Endothelial cell (in vitro differentiated cells): ENCODE measurements at regions not wholly inside any gene's neighbourhood (a gene's known extent, or its start where the extent isn't known, plus 50 kb on each side); places are given as distances from the start of the nearest gene placed in this dataset.

Experiments
- DNase-seq: peaks from one replicate; pipeline ENCODE4 v3.0.0; 2021; ENCODE audit warnings: low spot score
- H3K27ac Mint-ChIP-seq: one replicate; pipeline ENCODE4 v1.8.0; 2021; ENCODE audit warnings: mixed read lengths, inconsistent platforms; ENCODE audit not compliant: unreplicated experiment
- H3K27me3 Mint-ChIP-seq: one replicate; pipeline ENCODE4 v1.8.0; 2021; ENCODE audit warnings: mild to moderate bottlenecking, moderate library complexity, mixed read lengths, inconsistent platforms; ENCODE audit not compliant: unreplicated experiment
- H3K36me3 Mint-ChIP-seq: one replicate; pipeline ENCODE4 v1.8.0; 2021; ENCODE audit warnings: mild to moderate bottlenecking, low read depth, mixed read lengths, inconsistent platforms; ENCODE audit not compliant: unreplicated experiment
- H3K4me1 Mint-ChIP-seq: one replicate; pipeline ENCODE4 v1.8.0; 2021; ENCODE audit warnings: mild to moderate bottlenecking, mixed read lengths, inconsistent platforms; ENCODE audit not compliant: unreplicated experiment
- H3K4me3 Mint-ChIP-seq: one replicate; pipeline ENCODE4 v1.8.0; 2021; ENCODE audit warnings: mild to moderate bottlenecking, mixed read lengths, inconsistent platforms; ENCODE audit not compliant: unreplicated experiment
- H3K9me3 Mint-ChIP-seq: one replicate; pipeline ENCODE4 v1.8.0; 2021; ENCODE audit warnings: mixed read lengths, inconsistent platforms; ENCODE audit not compliant: unreplicated experiment
- TF ChIP-seq, protein P1 (sequence below): fragments of 200-600 bp; sonication (generic); IDR thresholded peaks from one replicate; pipeline ENCODE4 v1.5.0; 2021; ENCODE audit warnings: antibody characterized with exemption; ENCODE audit not compliant: unreplicated experiment

DNA sequence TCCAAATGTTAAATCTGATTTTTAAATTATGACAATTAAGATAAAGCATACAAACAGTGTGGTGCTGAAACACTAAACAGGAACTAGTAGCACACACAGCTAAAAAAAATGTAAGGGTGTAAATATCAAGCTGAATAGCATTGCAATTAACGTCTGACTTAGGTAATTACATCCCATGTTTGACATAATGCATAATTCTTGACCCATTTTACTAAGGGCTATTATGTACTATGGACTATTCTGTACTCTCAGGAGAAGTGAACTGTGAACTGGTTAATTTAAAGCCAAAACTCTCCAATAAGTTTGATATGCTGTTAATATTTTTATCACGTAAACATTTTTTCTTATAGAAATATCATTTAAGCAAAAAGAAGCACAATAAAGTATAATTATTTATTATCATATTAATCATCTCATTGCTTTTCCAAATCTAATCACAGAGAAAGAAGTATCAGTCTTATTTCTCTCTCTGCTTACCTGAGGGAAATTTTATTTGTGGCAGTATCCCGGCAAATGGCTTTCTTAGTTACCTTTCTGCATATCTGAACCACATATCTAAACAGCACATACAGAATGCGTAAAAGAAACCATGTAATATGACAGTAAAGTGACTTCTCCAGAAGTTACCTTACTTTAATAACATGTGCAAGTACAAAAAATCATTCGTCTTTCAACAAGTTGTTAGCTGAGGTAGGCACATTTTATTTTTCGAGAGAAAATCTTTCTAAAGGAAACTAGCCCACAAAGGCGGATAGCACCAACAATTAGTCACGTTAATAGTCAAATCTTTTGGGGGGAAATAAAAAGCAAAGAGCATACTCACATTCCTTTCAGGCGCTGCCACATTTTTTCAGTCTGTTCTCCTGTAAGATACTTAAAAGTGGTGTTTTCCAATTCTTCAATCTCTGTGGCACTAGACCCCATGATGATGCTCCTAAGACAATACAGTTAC lies 94.9 kb upstream of the PDE1A start:
- peak overlapping the region; percentile 99 for H3K27ac Mint-ChIP-seq
- TF ChIP-seq, protein P1, sequence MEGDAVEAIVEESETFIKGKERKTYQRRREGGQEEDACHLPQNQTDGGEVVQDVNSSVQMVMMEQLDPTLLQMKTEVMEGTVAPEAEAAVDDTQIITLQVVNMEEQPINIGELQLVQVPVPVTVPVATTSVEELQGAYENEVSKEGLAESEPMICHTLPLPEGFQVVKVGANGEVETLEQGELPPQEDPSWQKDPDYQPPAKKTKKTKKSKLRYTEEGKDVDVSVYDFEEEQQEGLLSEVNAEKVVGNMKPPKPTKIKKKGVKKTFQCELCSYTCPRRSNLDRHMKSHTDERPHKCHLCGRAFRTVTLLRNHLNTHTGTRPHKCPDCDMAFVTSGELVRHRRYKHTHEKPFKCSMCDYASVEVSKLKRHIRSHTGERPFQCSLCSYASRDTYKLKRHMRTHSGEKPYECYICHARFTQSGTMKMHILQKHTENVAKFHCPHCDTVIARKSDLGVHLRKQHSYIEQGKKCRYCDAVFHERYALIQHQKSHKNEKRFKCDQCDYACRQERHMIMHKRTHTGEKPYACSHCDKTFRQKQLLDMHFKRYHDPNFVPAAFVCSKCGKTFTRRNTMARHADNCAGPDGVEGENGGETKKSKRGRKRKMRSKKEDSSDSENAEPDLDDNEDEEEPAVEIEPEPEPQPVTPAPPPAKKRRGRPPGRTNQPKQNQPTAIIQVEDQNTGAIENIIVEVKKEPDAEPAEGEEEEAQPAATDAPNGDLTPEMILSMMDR = no peak
- peaks cover 7% of the 10 kb centered on the region for H3K27me3 Mint-ChIP-seq
- DNase-seq = no peak
- H3K4me1 Mint-ChIP-seq = peaks cover 19% of the 10 kb centered on the region
- peak overlapping the region; percentile 87 for H3K4me3 Mint-ChIP-seq
- no peaks in the 10 kb centered on the region for H3K36me3 Mint-ChIP-seq
- H3K9me3 Mint-ChIP-seq = no peaks in the 10 kb centered on the region

DNA sequence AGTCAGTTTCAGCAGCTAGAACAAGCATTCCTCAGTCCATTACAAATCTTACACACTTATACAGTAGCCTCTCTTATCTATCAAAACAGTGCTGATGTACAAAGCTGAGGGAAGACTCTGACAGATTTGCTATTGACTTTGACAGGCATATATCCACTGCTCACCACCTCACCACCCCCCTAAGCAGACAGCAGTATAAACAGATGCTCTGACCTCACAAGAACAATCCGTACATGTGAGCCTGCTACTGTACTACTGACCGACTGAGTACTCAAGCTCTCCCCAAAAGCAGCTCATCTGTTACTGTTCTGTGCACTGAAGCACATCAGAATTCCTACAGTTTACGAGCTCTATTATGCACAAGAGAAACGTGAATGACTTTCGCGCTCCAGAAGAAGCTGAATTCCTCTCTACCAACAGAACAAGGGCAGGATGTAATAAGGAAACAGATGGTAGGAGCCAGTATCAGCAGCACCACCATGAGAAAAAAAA lies 95.6 kb upstream of the PDE1A start:
- Mint-ChIP-seq H3K9me3 (no peaks in the 10 kb centered on the region), H3K4me1 (peaks cover 19% of the 10 kb centered on the region), H3K27me3 (peaks cover 7% of the 10 kb centered on the region), H3K27ac (peak overlapping the region; percentile 99), H3K36me3 (no peaks in the 10 kb centered on the region), H3K4me3 (peak overlapping the region; percentile 87)
- TF ChIP-seq, protein P1 = no peak
- DNase-seq = peak; percentile 28

DNA sequence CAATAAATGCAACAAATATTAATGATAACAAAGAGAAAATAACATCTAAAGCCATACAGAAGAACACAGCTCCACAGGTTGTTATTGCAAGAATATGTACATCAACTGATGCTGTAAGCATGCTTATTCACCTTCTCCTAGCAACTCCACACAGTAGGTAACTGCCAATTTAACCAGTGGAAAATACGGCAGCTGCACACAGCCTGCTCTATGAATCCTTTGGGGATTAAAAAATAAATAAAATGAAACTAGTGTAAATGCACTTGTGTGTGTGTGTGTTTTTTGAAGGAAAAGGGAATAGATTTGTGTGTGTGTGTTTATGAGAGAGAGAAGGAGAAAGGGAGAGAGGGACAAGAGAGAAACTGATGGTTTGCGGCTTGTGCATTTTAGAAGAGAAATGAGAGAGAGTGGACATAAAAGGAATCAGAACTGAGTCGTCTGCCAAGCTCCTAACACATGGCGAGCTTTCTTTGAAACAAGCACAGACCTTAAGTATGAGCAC lies 96.2 kb upstream of the PDE1A start:
- H3K27me3 Mint-ChIP-seq = peaks cover 7% of the 10 kb centered on the region
- no peak overlapping the region for H3K4me3 Mint-ChIP-seq
- no peaks in the 10 kb centered on the region for H3K9me3 Mint-ChIP-seq
- H3K27ac Mint-ChIP-seq = peak overlapping the region; percentile 99
- DNase-seq = peak; percentile 11
- TF ChIP-seq, protein P1 = no peak
- peaks cover 19% of the 10 kb centered on the region for H3K4me1 Mint-ChIP-seq
- H3K36me3 Mint-ChIP-seq = no peaks in the 10 kb centered on the region

DNA sequence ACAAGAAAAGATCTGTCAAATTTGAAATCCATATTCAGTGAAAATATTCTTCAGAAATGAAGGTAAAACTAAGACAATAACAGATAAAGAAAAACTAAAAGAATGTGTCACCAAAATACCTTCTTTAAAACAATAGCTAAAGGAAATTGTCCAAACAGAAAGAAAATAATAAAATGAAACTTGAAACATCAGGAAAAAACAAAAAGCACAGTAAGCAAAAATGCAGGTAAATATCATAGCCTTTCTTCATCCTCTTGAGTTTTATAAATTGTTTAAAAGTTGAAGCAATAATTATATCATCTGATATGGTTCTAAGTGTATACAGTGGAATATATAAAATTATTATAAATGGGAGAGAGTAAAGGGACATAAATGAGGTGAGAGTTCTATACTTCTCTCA lies 103.8 kb upstream of the PDE1A start:
- Mint-ChIP-seq H3K36me3 (no peaks in the 10 kb centered on the region), H3K4me3 (no peak overlapping the region), H3K9me3 (peaks cover 9% of the 10 kb centered on the region), H3K27ac (no peak overlapping the region), H3K27me3 (peaks cover 3% of the 10 kb centered on the region), H3K4me1 (no peaks in the 10 kb centered on the region)
- TF ChIP-seq, protein P1 = no peak
- DNase-seq = no peak

DNA sequence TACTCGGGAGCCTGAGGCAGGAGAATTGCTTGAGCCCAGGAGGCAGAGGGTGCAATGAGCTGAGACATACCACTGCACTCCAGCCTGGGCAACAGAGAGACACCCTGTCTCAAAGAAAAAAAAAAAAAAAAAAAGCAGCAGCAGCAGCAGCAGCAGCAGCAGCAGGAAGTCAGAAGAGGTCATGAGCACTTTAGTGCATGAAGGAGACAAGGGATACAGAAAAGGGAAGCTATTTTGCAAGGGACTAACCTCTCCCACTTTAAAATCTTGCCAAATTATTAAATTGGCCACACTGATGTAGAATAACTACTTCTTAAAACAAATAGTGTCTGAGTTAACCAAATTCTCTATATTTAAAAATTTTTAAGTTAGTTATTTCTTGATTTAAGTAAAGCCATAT lies 113.4 kb upstream of the PDE1A start:
- no peaks in the 10 kb centered on the region for H3K9me3 Mint-ChIP-seq
- H3K27ac Mint-ChIP-seq = no peak overlapping the region
- DNase-seq = no peak
- TF ChIP-seq, protein P1 = no peak
- peaks cover 16% of the 10 kb centered on the region for H3K4me1 Mint-ChIP-seq
- H3K4me3 Mint-ChIP-seq = no peak overlapping the region
- H3K27me3 Mint-ChIP-seq = no peaks in the 10 kb centered on the region
- H3K36me3 Mint-ChIP-seq = no peaks in the 10 kb centered on the region
